GM23248 (cell line): ENCODE measurements at regions not wholly inside any gene's neighbourhood (a gene's known extent, or its start where the extent isn't known, plus 50 kb on each side); places are given as distances from the start of the nearest gene placed in this dataset.

Source experiments
- DNase-seq: peaks from one replicate; pipeline ENCODE4 v3.0.0-alpha.2; 2015
- H2AFZ ChIP-seq: fragments of 200-600 bp; sonication (generic); 2 replicates; pipeline ENCODE4 v1.6.1; 2016; ENCODE audit warnings: antibody characterized with exemption
- H3F3A ChIP-seq: fragments of 200-600 bp; sonication (generic); 2 replicates; pipeline ENCODE4 v1.6.1; 2016; ENCODE audit warnings: mild to moderate bottlenecking, antibody characterized with exemption, mixed run types; ENCODE audit not compliant: insufficient read depth
- H3K27ac ChIP-seq: fragments of 200-600 bp; sonication (generic); 2 replicates; pipeline ENCODE4 v1.5.1; 2016; ENCODE audit warnings: mild to moderate bottlenecking
- H3K27me3 ChIP-seq: fragments of 200-600 bp; sonication (generic); replicated peaks from 2 replicates; pipeline ENCODE4 v1.6.1; 2016; ENCODE audit warnings: mild to moderate bottlenecking; ENCODE audit not compliant: insufficient read depth
- H3K36me3 ChIP-seq: fragments of 200-600 bp; sonication (generic); 2 replicates; pipeline ENCODE4 v1.6.1; 2016; ENCODE audit warnings: low read depth, mild to moderate bottlenecking
- H3K4me1 ChIP-seq: fragments of 200-600 bp; sonication (generic); 2 replicates; pipeline ENCODE4 v1.6.1; 2016; ENCODE audit warnings: mild to moderate bottlenecking; ENCODE audit not compliant: insufficient read depth
- H3K4me2 ChIP-seq: fragments of 200-600 bp; sonication (generic); one replicate; pipeline ENCODE4 v1.6.1; 2016; ENCODE audit warnings: mild to moderate bottlenecking; ENCODE audit not compliant: unreplicated experiment
- H3K4me3 ChIP-seq: fragments of 200-600 bp; sonication (generic); 2 replicates; pipeline ENCODE4 v1.5.1; 2016; ENCODE audit warnings: mild to moderate bottlenecking
- H3K79me2 ChIP-seq: fragments of 200-600 bp; sonication (generic); 2 replicates; pipeline ENCODE4 v1.6.1; 2016; ENCODE audit warnings: mild to moderate bottlenecking; ENCODE audit not compliant: insufficient read depth
- H3K9ac ChIP-seq: fragments of 200-600 bp; sonication (generic); 2 replicates; pipeline ENCODE4 v1.6.1; 2016; ENCODE audit warnings: mild to moderate bottlenecking
- H3K9me2 ChIP-seq: fragments of 200-600 bp; sonication (generic); 2 replicates; pipeline ENCODE4 v1.6.1; 2016; ENCODE audit warnings: mixed run types, mild to moderate bottlenecking, moderate library complexity; ENCODE audit not compliant: insufficient read depth
- H3K9me3 ChIP-seq: fragments of 200-600 bp; sonication (generic); one replicate; pipeline ENCODE4 v1.6.1; 2017; ENCODE audit warnings: low read depth
- H4K20me1 ChIP-seq: fragments of 200-600 bp; sonication (generic); 2 replicates; pipeline ENCODE4 v1.6.0; 2016; ENCODE audit not compliant: insufficient read depth
- EZH2 ChIP-seq: fragments of 200-600 bp; sonication (generic); IDR thresholded peaks from 2 replicates; pipeline ENCODE4 v1.6.1; 2018; ENCODE audit warnings: antibody characterized with exemption, mild to moderate bottlenecking; ENCODE audit not compliant: insufficient read depth, poor library complexity, severe bottlenecking
- EZH2phosphoT487 ChIP-seq: fragments of 200-600 bp; sonication (generic); IDR thresholded peaks from 2 replicates; pipeline ENCODE4 v1.6.1; 2018; ENCODE audit warnings: antibody characterized with exemption, moderate library complexity, mild to moderate bottlenecking, low read depth; ENCODE audit not compliant: insufficient read depth
- WGBS, 2 experiments: methylation state at CpG; one replicate each; pipeline ENCODE4 v1.1.6; 2015 to 2017; ENCODE audit warnings: low lambda C conversion rate in 2 of 2, low coverage in 1 of 2; ENCODE audit errors: missing lambda C conversion rate in 2 of 2; 5-methylcytosine and 5-hydroxymethylcytosine counted together
- in situ Hi-C: fragments of 300-500 bp; cut with MboI; formaldehyde crosslinking; loops from 2 replicates; pipeline ENCODE4 v1.15.0; 2020

- DNase-seq = peak; percentile 32
- H3K9me2 ChIP-seq = no peaks in the 10 kb centered on the region
- no peaks in the 10 kb centered on the region for H3F3A ChIP-seq
Measured at GRCh38 chr15:92528736-92529135, 126.8 kb downstream of the FAM174B start.

DNA sequence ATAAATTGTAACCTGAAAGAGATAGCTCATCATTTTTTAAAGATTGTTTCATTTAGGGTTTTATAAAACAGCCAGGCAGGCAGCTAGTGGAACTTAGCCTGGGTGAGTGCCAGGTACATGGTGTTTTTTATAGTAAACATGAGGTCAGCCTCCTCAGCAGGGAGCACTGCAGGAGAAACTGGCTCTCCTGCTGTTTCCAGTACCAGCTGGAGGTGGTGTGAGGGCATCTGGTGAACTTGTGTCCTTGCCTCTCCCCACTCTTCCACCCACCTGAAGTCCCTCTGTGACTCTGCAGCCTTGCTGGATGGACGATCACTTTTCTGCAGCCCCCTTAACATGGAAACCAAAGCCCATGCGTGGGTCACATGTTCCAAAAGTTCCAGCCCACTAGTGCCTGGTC is 128.4 kb downstream of the FAM174B start:
- Histone ChIP-seq H3K9me2 (no peaks in the 10 kb centered on the region), H3K4me1 (no peaks in the 10 kb centered on the region), H3K9ac (no peak overlapping the region), H3K27ac (no peak overlapping the region), H3K4me2 (no peak overlapping the region), H3F3A (no peaks in the 10 kb centered on the region), H3K36me3 (no peaks in the 10 kb centered on the region), H4K20me1 (no peaks in the 10 kb centered on the region), H3K27me3 (no peaks in the 10 kb centered on the region; the same call in none of the 2 replicates), H3K4me3 (no peak overlapping the region), H3K9me3 (no peaks in the 10 kb centered on the region), H2AFZ (no peak overlapping the region), H3K79me2 (no peaks in the 10 kb centered on the region)
- TF ChIP-seq EZH2 = no peak
- 22 to 46% methylated on average over 2 of the region's 2 CpGs for WGBS, 2 experiments
- DNase-seq = peak; percentile 18
- in situ Hi-C loops = no loop called here

More at GRCh38 chr15:92528736-92529135, 126.8 kb downstream of the FAM174B start:
- no peak for TF ChIP-seq EZH2
- 64 to 67% methylated on average over 1 of the region's 1 CpG for whole genome bisulfite sequencing, 2 experiments
- in situ Hi-C loops = no loop called here
- H3K9ac ChIP-seq = no peak overlapping the region
- H3K79me2 ChIP-seq = no peaks in the 10 kb centered on the region
- no peaks in the 10 kb centered on the region for H3K9me3 ChIP-seq
- H3K4me1 ChIP-seq = no peaks in the 10 kb centered on the region
- no peak overlapping the region for H3K4me3 ChIP-seq
- no peak overlapping the region for H2AFZ ChIP-seq
- no peaks in the 10 kb centered on the region; the same call in none of the 2 replicates for H3K27me3 ChIP-seq
- H3K4me2 ChIP-seq = no peak overlapping the region
- no peaks in the 10 kb centered on the region for H3K36me3 ChIP-seq
- H3K27ac ChIP-seq = no peak overlapping the region
- H4K20me1 ChIP-seq = no peaks in the 10 kb centered on the region

GRCh38 chr15:92525758-92526245 is 129.8 kb downstream of the FAM174B start:
- TF ChIP-seq EZH2 = no peak
- Histone ChIP-seq H3K79me2 (no peaks in the 10 kb centered on the region), H3K27me3 (no peaks in the 10 kb centered on the region), H3K27ac (no peak overlapping the region), H3K4me2 (no peak overlapping the region), H3K4me1 (no peaks in the 10 kb centered on the region), H4K20me1 (no peaks in the 10 kb centered on the region), H3K4me3 (no peak overlapping the region), H3K9me2 (no peaks in the 10 kb centered on the region), H2AFZ (no peak overlapping the region), H3K9ac (no peak overlapping the region), H3K9me3 (no peaks in the 10 kb centered on the region), H3F3A (no peaks in the 10 kb centered on the region), H3K36me3 (no peaks in the 10 kb centered on the region)
- in situ Hi-C loops = no loop called here
- no peak for DNase-seq
- 47 to 67% methylated on average over 3 of the region's 3 CpGs for WGBS, 2 experiments

GRCh38 chr15:92524874-92525565 is 130.6 kb downstream of the FAM174B start:
- 69 to 75% methylated on average over 7 of the region's 7 CpGs for WGBS, 2 experiments
- Histone ChIP-seq H3K4me3 (no peak overlapping the region), H3K4me2 (no peak overlapping the region), H3K9ac (no peak overlapping the region), H3K4me1 (no peaks in the 10 kb centered on the region), H3K79me2 (no peaks in the 10 kb centered on the region), H3F3A (no peaks in the 10 kb centered on the region), H2AFZ (no peak overlapping the region), H3K9me2 (no peaks in the 10 kb centered on the region), H3K27me3 (no peaks in the 10 kb centered on the region), H4K20me1 (no peaks in the 10 kb centered on the region), H3K27ac (no peak overlapping the region), H3K9me3 (no peaks in the 10 kb centered on the region), H3K36me3 (no peaks in the 10 kb centered on the region)
- no peak for DNase-seq
- in situ Hi-C loops = no loop called here
- TF ChIP-seq EZH2 = no peak
- no peak for TF ChIP-seq EZH2phosphoT487

GRCh38 chr15:92524161-92524560 is 130.5 kb downstream of the ST8SIA2 start:
- no peaks in the 10 kb centered on the region for H3K9me2 ChIP-seq
- no peak overlapping the region for H3K4me3 ChIP-seq
- H3K9ac ChIP-seq = no peak overlapping the region
- H3K36me3 ChIP-seq = no peaks in the 10 kb centered on the region
- H3F3A ChIP-seq = no peaks in the 10 kb centered on the region
- no peak for DNase-seq
- H3K27me3 ChIP-seq = no peaks in the 10 kb centered on the region
- H2AFZ ChIP-seq = no peak overlapping the region
- no peak overlapping the region for H3K4me2 ChIP-seq
- TF ChIP-seq EZH2 (no peak), EZH2phosphoT487 (no peak)
- H3K9me3 ChIP-seq = no peaks in the 10 kb centered on the region
- no peaks in the 10 kb centered on the region for H4K20me1 ChIP-seq
- no peaks in the 10 kb centered on the region for H3K79me2 ChIP-seq
- H3K27ac ChIP-seq = no peak overlapping the region
- in situ Hi-C loops = no loop called here
- no peaks in the 10 kb centered on the region for H3K4me1 ChIP-seq
- 37 to 41% methylated on average over 5 of the region's 5 CpGs for WGBS, 2 experiments
